PC-3 (cell line): ENCODE measurements at regions not wholly inside any gene's neighbourhood (a gene's known extent, or its start where the extent isn't known, plus 50 kb on each side); places are given as distances from the start of the nearest gene placed in this dataset.

Experiments
- CTCF ChIP-seq: fragments of 300-600 bp; sonication (generic); conservative IDR thresholded peaks from 2 replicates; pipeline ENCODE4 v1.5.1; 2017; ENCODE audit warnings: antibody characterized with exemption, low read depth, mild to moderate bottlenecking, low read length
- EZH2 ChIP-seq: fragments of 300-600 bp; sonication (generic); IDR thresholded peaks from one replicate; pipeline ENCODE4 v1.6.1; 2017; ENCODE audit warnings: antibody characterized with exemption, mild to moderate bottlenecking, low read length; ENCODE audit not compliant: unreplicated experiment

DNA sequence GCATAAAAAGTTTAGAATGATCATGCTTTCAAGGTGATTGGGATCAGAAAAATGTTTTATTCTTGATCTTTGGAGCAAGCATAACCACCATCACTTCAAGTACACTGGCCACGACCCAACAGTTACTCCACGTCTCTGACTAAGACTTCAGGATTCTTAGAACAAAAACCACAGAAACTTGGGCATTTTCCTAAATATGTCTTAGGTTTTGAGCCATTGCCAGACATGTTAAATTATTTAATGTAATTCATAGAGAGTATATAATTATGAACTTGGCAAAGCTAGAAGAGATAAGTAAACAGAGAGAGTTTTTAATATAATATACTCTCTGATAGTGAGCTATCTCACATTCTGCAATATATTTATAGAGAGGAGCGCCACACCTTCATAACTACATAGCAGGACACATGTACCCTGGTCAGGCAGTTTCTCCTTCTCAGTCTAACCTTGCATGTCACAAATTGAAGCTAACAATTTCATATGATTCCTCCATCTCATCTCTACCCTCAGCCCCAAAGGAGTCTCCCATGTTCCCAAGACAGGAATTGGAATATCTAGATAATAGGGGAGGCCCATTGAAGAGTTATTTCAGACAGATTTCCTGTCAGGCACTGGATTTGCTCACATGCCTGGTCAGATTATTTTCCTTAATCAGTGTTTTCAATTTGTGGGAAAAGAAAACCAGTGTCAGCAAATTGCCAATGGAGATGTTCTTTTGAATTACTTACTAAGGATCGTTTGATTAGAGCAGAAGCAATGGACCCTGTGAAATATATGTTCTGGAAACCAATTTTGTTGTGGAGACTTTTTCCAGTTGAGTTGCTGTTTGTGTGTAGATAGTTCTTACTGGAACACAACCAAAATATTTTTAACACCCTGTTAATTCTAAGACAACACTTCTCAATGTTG, 61.7 kb upstream of the GUCY1A1 start:
- TF ChIP-seq CTCF (no peak), EZH2 (no peak)
